Small intestine (tissue), 7 donors: ENCODE measurements at regions not wholly inside any gene's neighbourhood (a gene's known extent, or its start where the extent isn't known, plus 50 kb on each side); places are given as distances from the start of the nearest gene placed in this dataset.

Experiments used
- DNase-seq, 2 donors: peaks; one replicate each; pipeline versions ENCODE4 v3.0.0 to v3.0.0-alpha.2; 2013
- FAIRE-seq: peaks from 2 replicates; lab custom pipeline; 2012; peaks lifted over from hg19 to GRCh38; lab: Jason Lieb, UNC
- H3K27ac ChIP-seq, 3 donors: one replicate each; pipeline ENCODE4 v1.5.1; 2013; ENCODE audit warnings: low read length in 2 of 3, mild to moderate bottlenecking in 2 of 3, control low read depth in 1 of 3, inconsistent platforms in 1 of 3, low read depth in 1 of 3, moderate library complexity in 1 of 3
- H3K27me3 ChIP-seq, 3 donors: one replicate each; pipeline ENCODE4 v1.6.1; 2013; ENCODE audit warnings: low read length in 3 of 3, inconsistent platforms in 1 of 3; ENCODE audit not compliant: control insufficient read depth in 3 of 3, insufficient read depth in 3 of 3
- H3K36me3 ChIP-seq, 3 donors: one replicate each; pipeline ENCODE4 v1.6.1; 2013; ENCODE audit warnings: low read length in 3 of 3, inconsistent platforms in 1 of 3, low read depth in 1 of 3, mild to moderate bottlenecking in 1 of 3, moderate library complexity in 1 of 3; ENCODE audit not compliant: control insufficient read depth in 3 of 3, insufficient read depth in 2 of 3
- H3K4me1 ChIP-seq, 3 donors: one replicate each; pipeline ENCODE4 v1.6.1; 2013; ENCODE audit warnings: low read length in 2 of 3, inconsistent platforms in 1 of 3, low read depth in 1 of 3, mild to moderate bottlenecking in 1 of 3, moderate library complexity in 1 of 3; ENCODE audit not compliant: control insufficient read depth in 3 of 3, insufficient read depth in 2 of 3
- H3K4me3 ChIP-seq, 3 donors: one replicate each; pipeline ENCODE4 v1.5.1; 2013; ENCODE audit warnings: low read length in 3 of 3, control low read depth in 1 of 3, inconsistent platforms in 1 of 3, low read depth in 1 of 3, mild to moderate bottlenecking in 1 of 3, moderate library complexity in 1 of 3
- H3K9me3 ChIP-seq, 2 donors: one replicate each; pipeline ENCODE4 v1.6.1; 2013; ENCODE audit warnings: low read depth in 1 of 2, low read length in 1 of 2; ENCODE audit not compliant: control insufficient read depth in 2 of 2, insufficient read depth in 1 of 2
- WGBS, 3 donors: extraction: QIAGEN DNeasy Blood & Tissue Kit; methylation state at CpG; one replicate each; pipeline ENCODE4 v1.1.7; 2013; 5-methylcytosine and 5-hydroxymethylcytosine counted together
- donor health status: healthy with polysubstance abuse.
- donor health status: control.
- donor health status: control.
- donor health status: Bipolar disorder and iron deficiency.
- donor health status: healthy.

- DNase-seq (no peak), FAIRE-seq (no peak)
- H3K36me3 ChIP-seq: no peaks in the 10 kb centered on the region
- no peaks in the 10 kb centered on the region for H3K9me3 ChIP-seq
- H3K27me3 ChIP-seq: no peaks in the 10 kb centered on the region
- WGBS, 3 donors: 43 to 64% (median 55%) methylated on average over 4 of the region's 4 CpGs
- no peaks in the 10 kb centered on the region for H3K4me1 ChIP-seq
- no peak overlapping the region for H3K27ac ChIP-seq
- no peak overlapping the region for H3K4me3 ChIP-seq
These were observed 356.8 kb downstream of the HDGFL1 start for GRCh38 chr6:22925920-22926789.

GRCh38 chr6:22926790-22927354, 357.5 kb downstream of the HDGFL1 start:
- Histone ChIP-seq H3K27ac (no peak overlapping the region), H3K36me3 (no peaks in the 10 kb centered on the region), H3K4me1 (no peaks in the 10 kb centered on the region), H3K27me3 (no peaks in the 10 kb centered on the region), H3K9me3 (no peaks in the 10 kb centered on the region), H3K4me3 (no peak overlapping the region)
- WGBS, 3 donors: 79 to 85% (median 85%) methylated on average over 2 of the region's 2 CpGs
- FAIRE-seq: no peak
- no peak for DNase-seq

- Histone ChIP-seq H3K27me3 (no peaks in the 10 kb centered on the region), H3K4me3 (no peak overlapping the region), H3K4me1 (no peaks in the 10 kb centered on the region), H3K27ac (no peak overlapping the region), H3K9me3 (no peaks in the 10 kb centered on the region), H3K36me3 (no peaks in the 10 kb centered on the region)
- DNase-seq: no peak
- WGBS, 3 donors: 65 to 82% (median 72%) methylated on average over 2 of the region's 2 CpGs
- no peak for FAIRE-seq
These were observed 359.4 kb downstream of the HDGFL1 start for GRCh38 chr6:22928775-22929174.

- H3K27me3 ChIP-seq: no peaks in the 10 kb centered on the region
- no peak overlapping the region for H3K27ac ChIP-seq
- H3K9me3 ChIP-seq: no peaks in the 10 kb centered on the region
- FAIRE-seq (no peak), DNase-seq (no peak)
- H3K4me3 ChIP-seq: no peak overlapping the region
- 57 to 72% (median 60%) methylated on average over 4 of the region's 4 CpGs for WGBS, 3 donors
- H3K4me1 ChIP-seq: no peaks in the 10 kb centered on the region
- no peaks in the 10 kb centered on the region for H3K36me3 ChIP-seq
These were observed 360.1 kb downstream of the HDGFL1 start for GRCh38 chr6:22929311-22929985.

GRCh38 chr6:22940581-22941290, 371.4 kb downstream of the HDGFL1 start:
- WGBS, 3 donors: 41 to 61% (median 45%) methylated on average over 6 of the region's 6 CpGs
- Histone ChIP-seq H3K27me3 (no peaks in the 10 kb centered on the region), H3K4me3 (no peak overlapping the region), H3K4me1 (peaks cover 0 to 3% (median 0%) of the 10 kb centered on the region in 3 donors), H3K36me3 (no peaks in the 10 kb centered on the region), H3K27ac (no peak overlapping the region), H3K9me3 (peaks cover 0 to 3% of the 10 kb centered on the region in 2 donors)
- DNase-seq (peak in 1 of 2 donors; percentile 12), FAIRE-seq (no peak)

DNA sequence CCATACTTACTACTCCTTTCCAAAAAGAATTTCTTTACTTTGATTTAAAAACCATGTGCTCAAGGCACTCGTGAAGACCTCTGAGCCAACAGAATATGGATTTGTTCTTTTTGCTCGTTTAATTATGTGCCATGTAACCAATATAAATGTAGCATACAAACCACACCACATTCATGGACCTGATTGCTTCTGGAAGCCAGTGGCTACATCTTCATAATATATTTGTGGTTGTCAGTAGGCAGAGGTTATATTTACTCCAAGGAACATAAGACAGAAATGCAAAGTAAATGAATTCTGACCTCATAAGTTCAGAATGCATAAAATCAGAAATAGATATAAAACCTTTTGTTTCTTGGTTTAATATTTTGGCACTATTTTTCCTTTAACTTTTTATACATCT, 373.0 kb downstream of the HDGFL1 start:
- H3K36me3 ChIP-seq: no peaks in the 10 kb centered on the region
- FAIRE-seq: no peak
- no peak overlapping the region for H3K27ac ChIP-seq
- WGBS, 3 donors: 66 to 84% (median 73%) methylated on average over 2 of the region's 2 CpGs
- peaks cover 0 to 3% (median 0%) of the 10 kb centered on the region in 3 donors for H3K4me1 ChIP-seq
- peaks cover 0 to 3% of the 10 kb centered on the region in 2 donors for H3K9me3 ChIP-seq
- no peak for DNase-seq
- H3K27me3 ChIP-seq: no peaks in the 10 kb centered on the region
- H3K4me3 ChIP-seq: no peak overlapping the region

- no peaks in the 10 kb centered on the region for H3K27me3 ChIP-seq
- no peak for FAIRE-seq
- no peak overlapping the region for H3K4me3 ChIP-seq
- H3K36me3 ChIP-seq: no peaks in the 10 kb centered on the region
- no peak for DNase-seq
- WGBS, 3 donors: 16 to 62% (median 44%) methylated on average over 2 of the region's 2 CpGs
- no peak overlapping the region for H3K27ac ChIP-seq
- H3K9me3 ChIP-seq: peaks cover 0 to 3% of the 10 kb centered on the region in 2 donors
- H3K4me1 ChIP-seq: peaks cover 0 to 3% (median 0%) of the 10 kb centered on the region in 3 donors
These were observed 374.0 kb downstream of the HDGFL1 start for GRCh38 chr6:22943327-22943726.

GRCh38 chr6:22949967-22950366, 380.6 kb downstream of the HDGFL1 start:
- DNase-seq (no peak), FAIRE-seq (no peak)
- Histone ChIP-seq H3K27ac (no peak overlapping the region), H3K9me3 (no peaks in the 10 kb centered on the region), H3K36me3 (no peaks in the 10 kb centered on the region), H3K27me3 (no peaks in the 10 kb centered on the region), H3K4me3 (no peak overlapping the region), H3K4me1 (no peaks in the 10 kb centered on the region)
- 52 to 71% (median 62%) methylated on average over 1 of the region's 1 CpG for WGBS, 3 donors
